ENCODE measurements at regions not wholly inside any gene's neighbourhood (a gene's known extent, or its start where the extent isn't known, plus 50 kb on each side); places are given as distances from the start of the nearest gene placed in this dataset.

DNA sequence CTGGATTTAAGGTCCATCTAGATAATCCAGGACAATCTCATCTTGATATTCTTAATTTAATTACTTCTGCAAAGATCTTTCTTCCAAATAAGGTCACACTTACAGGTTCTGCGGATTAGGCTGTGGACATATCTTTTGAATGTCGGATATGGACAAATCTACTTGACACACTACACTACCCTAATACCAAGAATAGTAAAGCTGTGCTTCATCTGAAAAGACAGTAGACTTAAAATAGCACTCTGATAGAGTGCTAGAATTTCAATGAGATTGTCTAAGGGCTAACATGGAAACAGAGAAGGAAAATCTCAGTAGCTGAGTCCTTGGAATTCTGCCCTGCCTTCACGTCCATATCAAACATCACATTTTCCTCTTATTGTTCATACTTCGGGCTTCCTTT is 1238.0 kb downstream of the EPHA7 start:
- Histone ChIP-seq H3K4me3 (ENCODE audit: low read depth, low read length) (no peak overlapping the region), H3K27ac (ENCODE audit: low read depth, low read length) (no peak overlapping the region), H3K9me3 (ENCODE audit: control insufficient read depth, insufficient read depth, low read length) (no peaks in the 10 kb centered on the region), H3K27me3 (ENCODE audit: control insufficient read depth, insufficient read depth, low read length) (no peaks in the 10 kb centered on the region)
- no peak for TF ChIP-seq CTCF (IDR thresholded peaks at IDR 0.05; ENCODE audit: low read depth, low read length)
- no peak for DNase-seq (ENCODE audit: low read depth, low spot score)
- POLR2A ChIA-PET = no interaction called here
- CTCF ChIA-PET = no interaction called here

DNA sequence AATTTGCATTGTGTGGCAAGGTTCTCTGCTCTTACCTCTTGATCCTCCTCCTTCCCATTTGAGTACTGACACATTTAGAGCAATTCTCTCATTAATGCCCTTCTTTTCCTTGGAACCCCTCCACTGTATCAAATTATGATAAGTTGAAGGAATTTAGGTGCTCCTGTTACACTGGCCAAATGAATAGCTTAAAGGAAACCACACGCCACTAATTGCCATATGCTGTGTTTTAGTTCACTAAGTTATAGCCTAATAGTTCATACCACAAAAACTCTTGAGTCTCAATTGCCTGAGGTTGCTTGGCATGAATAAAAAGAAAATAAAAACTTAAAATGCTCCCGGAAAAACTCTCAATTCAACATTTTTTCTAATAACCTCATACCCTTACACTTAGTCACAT is 1239.3 kb downstream of the EPHA7 start:
- ChIA-PET POLR2A (no interaction called here), CTCF (no interaction called here)
- Histone ChIP-seq H3K27ac (ENCODE audit: low read depth, low read length) (no peak overlapping the region), H3K4me3 (ENCODE audit: low read depth, low read length) (no peak overlapping the region), H3K27me3 (ENCODE audit: control insufficient read depth, insufficient read depth, low read length) (no peaks in the 10 kb centered on the region), H3K9me3 (ENCODE audit: control insufficient read depth, insufficient read depth, low read length) (no peaks in the 10 kb centered on the region)
- no peak for DNase-seq (ENCODE audit: low read depth, low spot score)
- TF ChIP-seq CTCF (IDR thresholded peaks at IDR 0.05; ENCODE audit: low read depth, low read length) = no peak

- POLR2A ChIA-PET = no interaction called here
- TF ChIP-seq CTCF (IDR thresholded peaks at IDR 0.05; ENCODE audit: low read depth, low read length) = no peak
- CTCF ChIA-PET = no interaction called here
- Histone ChIP-seq H3K27ac (ENCODE audit: low read depth, low read length) (no peak overlapping the region), H3K27me3 (ENCODE audit: control insufficient read depth, insufficient read depth, low read length) (no peaks in the 10 kb centered on the region), H3K9me3 (ENCODE audit: control insufficient read depth, insufficient read depth, low read length) (no peaks in the 10 kb centered on the region), H3K4me3 (ENCODE audit: low read depth, low read length) (no peak overlapping the region)
- DNase-seq (ENCODE audit: low read depth, low spot score) = no peak
Observed at GRCh38 chr6:92176666-92177065, 1242.7 kb downstream of the EPHA7 start.

DNA sequence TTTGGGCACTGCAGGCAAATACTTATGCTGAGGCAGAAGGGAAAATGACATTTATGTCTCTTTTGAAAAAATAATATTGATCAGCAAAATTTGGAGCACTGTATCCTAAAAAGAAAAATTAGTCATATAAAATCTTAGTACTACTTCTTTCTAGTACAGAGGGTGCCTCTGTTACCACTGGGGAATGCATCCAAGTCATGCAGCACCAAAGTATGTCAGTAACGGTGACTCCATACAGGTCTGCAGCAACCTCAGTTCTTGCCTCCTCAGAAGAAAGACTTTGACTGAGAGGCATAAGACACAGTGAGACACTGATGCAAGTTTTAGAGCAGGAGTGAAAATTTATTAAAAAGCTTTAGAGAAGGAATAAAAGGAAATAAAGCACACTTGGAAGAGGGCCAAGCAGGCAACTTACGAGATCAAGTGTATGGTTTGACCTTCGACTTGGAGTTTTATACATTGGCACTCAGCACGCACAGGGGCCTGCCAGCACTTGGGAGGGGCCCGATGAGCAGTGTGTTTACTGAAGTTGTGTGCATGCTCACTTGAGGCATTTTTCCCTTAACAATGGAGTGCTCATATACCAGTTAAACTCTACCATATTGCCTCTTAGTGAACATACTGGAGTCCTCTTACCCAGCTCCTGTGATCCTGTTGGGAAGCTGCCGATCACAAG is 1244.8 kb downstream of the EPHA7 start:
- no peaks in the 10 kb centered on the region for H3K9me3 ChIP-seq (ENCODE audit: control insufficient read depth, insufficient read depth, low read length)
- H3K4me3 ChIP-seq (ENCODE audit: low read depth, low read length) = no peak overlapping the region
- no peak for DNase-seq (ENCODE audit: low read depth, low spot score)
- POLR2A ChIA-PET = no interaction called here
- H3K27ac ChIP-seq (ENCODE audit: low read depth, low read length) = no peak overlapping the region
- TF ChIP-seq CTCF (IDR thresholded peaks at IDR 0.05; ENCODE audit: low read depth, low read length) = no peak
- CTCF ChIA-PET = no interaction called here
- no peaks in the 10 kb centered on the region for H3K27me3 ChIP-seq (ENCODE audit: control insufficient read depth, insufficient read depth, low read length)

DNA sequence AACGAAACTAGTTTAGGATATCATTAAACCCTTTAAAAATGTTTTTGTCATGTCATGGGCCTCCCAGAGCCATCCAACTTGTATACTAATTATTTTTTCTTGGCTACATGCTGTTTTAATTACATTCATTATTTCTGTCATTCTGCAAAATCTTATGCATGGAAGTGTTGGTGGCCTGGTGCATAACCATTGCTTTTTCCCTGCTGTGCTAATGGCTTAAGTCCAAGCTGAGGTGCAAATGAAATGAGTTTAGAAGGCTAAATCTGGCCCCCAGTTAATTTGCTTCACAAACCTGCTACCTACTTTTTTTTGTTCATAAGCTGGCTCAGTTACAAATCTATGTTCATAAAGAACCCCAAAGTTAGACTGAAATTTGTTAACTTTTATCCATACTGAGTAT is 1249.9 kb downstream of the EPHA7 start:
- TF ChIP-seq CTCF (IDR thresholded peaks at IDR 0.05; ENCODE audit: low read depth, low read length) = no peak
- no peak for DNase-seq (ENCODE audit: low read depth, low spot score)
- ChIA-PET POLR2A (no interaction called here), CTCF (interaction anchor here (0.7 kb wide), 1 partner anchor 1095 kb away, joined by 3 read pairs; no protein-coding TSS in a partner anchor)
- Histone ChIP-seq H3K4me3 (ENCODE audit: low read depth, low read length) (no peak overlapping the region), H3K9me3 (ENCODE audit: control insufficient read depth, insufficient read depth, low read length) (no peaks in the 10 kb centered on the region), H3K27me3 (ENCODE audit: control insufficient read depth, insufficient read depth, low read length) (no peaks in the 10 kb centered on the region), H3K27ac (ENCODE audit: low read depth, low read length) (no peak overlapping the region)

Measured in AG04450 (cell line).